A549 (cell line): ENCODE measurements at regions not wholly inside any gene's neighbourhood (a gene's known extent, or its start where the extent isn't known, plus 50 kb on each side); places are given as distances from the start of the nearest gene placed in this dataset.

Experiments used
- ATAC-seq, 2 experiments: fragments of 200-7000 bp in 1 of 2; fragments of >200 bp in 1 of 2; cut with Nextera tagmentation in 1 of 2; cut with Tn5 transposase in 1 of 2; 3 replicates each; pipeline versions ENCODE4 v1.8.0 to v1.9.1; 2018 to 2020; ENCODE audit warnings: mild to moderate bottlenecking in 1 of 2, moderate library complexity in 1 of 2
- CTCF ChIA-PET: fragments of 300-600 bp; sonication (Branson Sonifier 250); formaldehyde crosslinking; extraction: SDS; loops from one replicate; lab custom pipeline; 2021; ENCODE audit warnings: antibody characterized with exemption, inconsistent platforms; lab: Yijun Ruan, JAX
- POLR2A ChIA-PET: fragments of 350-600 bp; formaldehyde crosslinking; extraction: SDS; loops from one replicate; lab custom pipeline; 2021; ENCODE audit warnings: antibody characterized with exemption, inconsistent platforms; lab: Yijun Ruan, JAX
- DNase-seq, 2 experiments: peaks; one replicate each; pipeline versions ENCODE4 v3.0.0 to v3.0.0-alpha.2; 2011 to 2016; ENCODE audit warnings: low read depth in 1 of 2, low spot score in 1 of 2
- FAIRE-seq: peaks from 2 replicates; lab custom pipeline; 2011; peaks lifted over from hg19 to GRCh38; lab: Jason Lieb, UNC
- H3K27ac ChIP-seq, 2 experiments: fragments of >200 bp; sonication (Bioruptor Twin); formaldehyde crosslinking; 3 replicates each; pipeline ENCODE4 v1.5.1; 2016 to 2017
- H3K4me1 ChIP-seq: fragments of >200 bp; sonication (Bioruptor Twin); formaldehyde crosslinking; 3 replicates; pipeline ENCODE4 v1.6.1; 2016
- H3K4me2 ChIP-seq: fragments of >200 bp; sonication (Bioruptor Twin); formaldehyde crosslinking; 3 replicates; pipeline ENCODE4 v1.6.1; 2016
- H3K4me3 ChIP-seq: fragments of >200 bp; sonication (Bioruptor Twin); formaldehyde crosslinking; 3 replicates; pipeline ENCODE4 v1.5.1; 2016
- H3K9me3 ChIP-seq: fragments of >200 bp; sonication (Bioruptor Twin); formaldehyde crosslinking; 3 replicates; pipeline ENCODE4 v1.6.1; 2016
- ATOH8 ChIP-seq: fragments of 250-450 bp; sonication (Bioruptor Pico); IDR thresholded peaks from 2 replicates; pipeline ENCODE4 v1.5.0; 2020; ENCODE audit warnings: low read depth, mild to moderate bottlenecking, moderate library complexity
- BCL3 ChIP-seq: fragments of >200 bp; sonication (Bioruptor Twin); formaldehyde crosslinking; IDR thresholded peaks from 3 replicates; pipeline ENCODE4 v1.6.1; 2016
- EHMT2 ChIP-seq: fragments of 200-600 bp; sonication (generic); IDR thresholded peaks from 2 replicates; pipeline ENCODE4 v1.6.1; 2016; ENCODE audit warnings: antibody characterized with exemption, low read depth, mild to moderate bottlenecking, moderate library complexity
- ELK1 ChIP-seq: fragments of 150-350 bp; IDR thresholded peaks from 2 replicates; pipeline ENCODE4 v1.6.1; 2014; ENCODE audit warnings: low read depth, mild to moderate bottlenecking, low read length
- FOXS1 ChIP-seq: fragments of 250-450 bp; sonication (Bioruptor Pico); IDR thresholded peaks from 2 replicates; pipeline ENCODE4 v1.5.0; 2020; ENCODE audit warnings: mild to moderate bottlenecking, moderate library complexity
- HES2 ChIP-seq: fragments of >200 bp; sonication (Bioruptor Twin); formaldehyde crosslinking; IDR thresholded peaks from 2 replicates; pipeline ENCODE4 v1.6.1; 2016
- HMGXB4 ChIP-seq: fragments of 250-450 bp; sonication (Bioruptor Pico); IDR thresholded peaks from 2 replicates; pipeline ENCODE4 v1.5.0; 2021; ENCODE audit warnings: mild to moderate bottlenecking, moderate library complexity, borderline replicate concordance
- HOXB13 ChIP-seq: fragments of 250-450 bp; sonication (Bioruptor Pico); IDR thresholded peaks from 2 replicates; pipeline ENCODE4 v1.5.0; 2020; ENCODE audit warnings: low read depth, mild to moderate bottlenecking, moderate library complexity
- HOXB5 ChIP-seq: fragments of 250-450 bp; sonication (Bioruptor Pico); IDR thresholded peaks from 2 replicates; pipeline ENCODE4 v1.5.0; 2020; ENCODE audit warnings: mild to moderate bottlenecking, moderate library complexity
- JUNB ChIP-seq: fragments of >200 bp; sonication (Bioruptor Twin); formaldehyde crosslinking; IDR thresholded peaks from 2 replicates; pipeline ENCODE4 v1.6.1; 2016
- KDM1A ChIP-seq: fragments of 200-600 bp; sonication (generic); IDR thresholded peaks from 2 replicates; pipeline ENCODE4 v1.6.1; 2016; ENCODE audit warnings: low read depth, mild to moderate bottlenecking
- NPAS2 ChIP-seq: fragments of 250-450 bp; sonication (Bioruptor Pico); IDR thresholded peaks from 2 replicates; pipeline ENCODE4 v1.8.0; 2022; ENCODE audit warnings: mild to moderate bottlenecking, moderate library complexity, borderline replicate concordance
- PBX3 ChIP-seq: IDR thresholded peaks from 2 replicates; pipeline ENCODE4 v1.6.1; 2012
- PHF8 ChIP-seq: fragments of 200-600 bp; sonication (generic); IDR thresholded peaks from 2 replicates; pipeline ENCODE4 v1.6.1; 2016; ENCODE audit warnings: low read depth, mild to moderate bottlenecking, antibody characterized with exemption, moderate library complexity, borderline replicate concordance
- RARB ChIP-seq: fragments of 250-450 bp; sonication (Bioruptor Pico); IDR thresholded peaks from 2 replicates; pipeline ENCODE4 v1.8.0; 2021; ENCODE audit warnings: mild to moderate bottlenecking, moderate library complexity
- RFX5 ChIP-seq: fragments of 450-650 bp; IDR thresholded peaks from 2 replicates; pipeline ENCODE4 v1.7.1; 2014; ENCODE audit warnings: antibody characterized with exemption, mild to moderate bottlenecking, moderate library complexity
- RNF2 ChIP-seq: fragments of 200-600 bp; sonication (generic); IDR thresholded peaks from 2 replicates; pipeline ENCODE4 v1.6.1; 2016; ENCODE audit warnings: low read depth, mild to moderate bottlenecking, antibody characterized with exemption, moderate library complexity, borderline replicate concordance
- TFCP2L1 ChIP-seq: fragments of 250-450 bp; sonication (Bioruptor Pico); IDR thresholded peaks from 2 replicates; pipeline ENCODE4 v1.5.0; 2021; ENCODE audit warnings: mild to moderate bottlenecking
- ZFP36 ChIP-seq: fragments of 450-650 bp; IDR thresholded peaks from 2 replicates; pipeline ENCODE4 v1.6.1; 2014; ENCODE audit warnings: borderline replicate concordance; ENCODE audit not compliant: partially characterized antibody
- ZNF302 ChIP-seq: fragments of 250-450 bp; sonication (Bioruptor Pico); IDR thresholded peaks from 2 replicates; pipeline ENCODE4 v1.9.0; 2021; ENCODE audit warnings: inconsistent platforms, mild to moderate bottlenecking, moderate library complexity
- ZSCAN20 ChIP-seq: fragments of 250-450 bp; sonication (Bioruptor Pico); IDR thresholded peaks from 2 replicates; pipeline ENCODE4 v1.8.0; 2022; ENCODE audit warnings: mild to moderate bottlenecking, moderate library complexity
- WGBS: methylation state at CpG from one replicate; pipeline ENCODE4 v1.1.6; 2017; ENCODE audit errors: missing lambda C conversion rate; 5-methylcytosine and 5-hydroxymethylcytosine counted together

GRCh38 chr21:28247454-28248020 lies 745.1 kb downstream of the LTN1 start:
- WGBS = 16% methylated on average over 4 of the region's 4 CpGs
- CTCF ChIA-PET = no interaction called here
- TF ChIP-seq ZNF302 (CRISPR knock-in tag) (no peak), PHF8 (no peak), ZSCAN20 (CRISPR knock-in tag) (no peak), ZFP36 (no peak)
- DNase-seq (no peak), ATAC-seq (no peak), FAIRE-seq (no peak)
- POLR2A ChIA-PET = no interaction called here
- H3K4me1 ChIP-seq = no peaks in the 10 kb centered on the region
- H3K9me3 ChIP-seq = no peaks in the 10 kb centered on the region
- H3K4me3 ChIP-seq = no peak overlapping the region
- H3K27ac ChIP-seq = no peak overlapping the region
- no peak overlapping the region for H3K4me2 ChIP-seq

- POLR2A ChIA-PET = no interaction called here
- 6% methylated on average over 2 of the region's 2 CpGs for WGBS
These were observed 752.1 kb downstream of the LTN1 start for GRCh38 chr21:28240586-28240985.

More at GRCh38 chr21:28240586-28240985, 752.1 kb downstream of the LTN1 start:
- no peak overlapping the region for H3K4me2 ChIP-seq
- DNase-seq = no peak
- TF ChIP-seq PHF8 (no peak), HOXB13 (CRISPR knock-in tag) (no peak), JUNB (no peak), HES2 (no peak), TFCP2L1 (no peak), FOXS1 (CRISPR knock-in tag) (no peak), ATOH8 (CRISPR knock-in tag) (no peak), KDM1A (no peak), PBX3 (no peak), ZFP36 (no peak), RARB (CRISPR knock-in tag) (no peak), HOXB5 (CRISPR knock-in tag) (no peak), RFX5 (no peak), EHMT2 (no peak), NPAS2 (no peak), ELK1 (no peak), BCL3 (no peak), HMGXB4 (CRISPR knock-in tag) (no peak), ZNF302 (CRISPR knock-in tag) (no peak), RNF2 (no peak)
- H3K9me3 ChIP-seq = no peaks in the 10 kb centered on the region
- no peak for ATAC-seq
- no peak overlapping the region for H3K27ac ChIP-seq
- no peak for FAIRE-seq
- CTCF ChIA-PET = no interaction called here
- no peak overlapping the region for H3K4me3 ChIP-seq
- H3K4me1 ChIP-seq = no peaks in the 10 kb centered on the region
